ENCODE measurements at regions not wholly inside any gene's neighbourhood (a gene's known extent, or its start where the extent isn't known, plus 50 kb on each side); places are given as distances from the start of the nearest gene placed in this dataset.

- Histone ChIP-seq H3K36me3 (ENCODE audit: control insufficient read depth in 2 of 2, insufficient read depth in 1 of 2, low read length in 2 of 2) (no peaks in the 10 kb centered on the region), H3K27ac (ENCODE audit: extremely low read depth, low read depth, low read length) (no peak overlapping the region), H3K9me3 (ENCODE audit: control insufficient read depth, insufficient read depth, low read depth, low read length) (no peaks in the 10 kb centered on the region), H3K4me1 (ENCODE audit: control insufficient read depth, insufficient read depth, low read length) (no peaks in the 10 kb centered on the region), H3K4me3 (ENCODE audit: low read depth, low read length) (no peak overlapping the region)
- TF ChIP-seq ZNF692 (tag by site-specific recombination; IDR thresholded peaks at IDR 0.05), result no peak
- TF ChIP-seq KLF16 (tag by site-specific recombination; IDR thresholded peaks at IDR 0.05), result no peak
- no peak for TF ChIP-seq ZNF391 (tag by site-specific recombination; IDR thresholded peaks at IDR 0.05; ENCODE audit: borderline replicate concordance, low read depth)
- TF ChIP-seq HOXA7 (CRISPR knock-in tag; IDR thresholded peaks at IDR 0.05; ENCODE audit: borderline replicate concordance), result no peak
- TF ChIP-seq ZNF701 (tag by site-specific recombination; IDR thresholded peaks at IDR 0.05), result no peak
- TF ChIP-seq ZBTB7A (tag by site-specific recombination; IDR thresholded peaks at IDR 0.05; ENCODE audit: low read depth), result no peak
- TF ChIP-seq ZNF132 (tag by site-specific recombination; IDR thresholded peaks at IDR 0.05; ENCODE audit: borderline replicate concordance), result no peak
- TF ChIP-seq ZBTB21 (tag by site-specific recombination; IDR thresholded peaks at IDR 0.05), result no peak
- TF ChIP-seq ZNF433 (tag by site-specific recombination; IDR thresholded peaks at IDR 0.05; ENCODE audit: low read depth), result no peak
- TF ChIP-seq ZNF560 (tag by site-specific recombination; IDR thresholded peaks at IDR 0.05; ENCODE audit: borderline replicate concordance), result no peak
- TF ChIP-seq ZNF530 (tag by site-specific recombination; IDR thresholded peaks at IDR 0.05; ENCODE audit: low read depth), result no peak
- TF ChIP-seq ZNF266 (tag by site-specific recombination; IDR thresholded peaks at IDR 0.05; ENCODE audit: low read depth), result no peak
- TF ChIP-seq SP2 (tag by site-specific recombination; IDR thresholded peaks at IDR 0.05), result no peak
- TF ChIP-seq TSHZ1 (tag by site-specific recombination; IDR thresholded peaks at IDR 0.05; ENCODE audit: borderline replicate concordance), result no peak
- TF ChIP-seq ZNF10 (tag by site-specific recombination; IDR thresholded peaks at IDR 0.05), result no peak
- TF ChIP-seq ZNF664 (tag by site-specific recombination; IDR thresholded peaks at IDR 0.05), result no peak
- TF ChIP-seq ZNF776 (tag by site-specific recombination; IDR thresholded peaks at IDR 0.05; ENCODE audit: borderline replicate concordance), result no peak
- no peak for TF ChIP-seq RBAK (tag by site-specific recombination; IDR thresholded peaks at IDR 0.05)
- CTCF ChIA-PET, result interaction anchor here (0.6 to 3.5 kb wide), 9 partner anchors 30 to 567 kb away, joined by 3 to 27 read pairs (median 4); no protein-coding TSS in a partner anchor
- POLR2A ChIA-PET, result no interaction called here
These were observed 91.2 kb upstream of the PARP11 start for GRCh38 chr12:3964439-3964838.

- Histone ChIP-seq H3K9me3 (ENCODE audit: control insufficient read depth, insufficient read depth, low read depth, low read length) (no peaks in the 10 kb centered on the region), H3K4me1 (ENCODE audit: control insufficient read depth, insufficient read depth, low read length) (no peaks in the 10 kb centered on the region), H3K4me3 (ENCODE audit: low read depth, low read length) (no peak overlapping the region), H3K27ac (ENCODE audit: extremely low read depth, low read depth, low read length) (no peak overlapping the region), H3K36me3 (ENCODE audit: control insufficient read depth in 2 of 2, insufficient read depth in 1 of 2, low read length in 2 of 2) (no peaks in the 10 kb centered on the region)
- ChIA-PET CTCF (interaction anchor here (0.6 to 3.5 kb wide), 10 partner anchors 11 to 314 kb away, joined by 3 to 27 read pairs (median 5); no protein-coding TSS in a partner anchor), POLR2A (no interaction called here)
- no peak for TF ChIP-seq ZNF792 (tag by site-specific recombination; IDR thresholded peaks at IDR 0.05)
- TF ChIP-seq ZNF677 (tag by site-specific recombination; IDR thresholded peaks at IDR 0.05), result no peak
- TF ChIP-seq ZBTB7A (tag by site-specific recombination; IDR thresholded peaks at IDR 0.05; ENCODE audit: low read depth), result no peak
- TF ChIP-seq PRDM10 (tag by site-specific recombination; IDR thresholded peaks at IDR 0.05), result no peak
- no peak for TF ChIP-seq ZFP41 (tag by site-specific recombination; IDR thresholded peaks at IDR 0.05; ENCODE audit: borderline replicate concordance)
- TF ChIP-seq ZNF16 (tag by site-specific recombination; IDR thresholded peaks at IDR 0.05; ENCODE audit: low read depth), result no peak
- TF ChIP-seq GLI2 (tag by site-specific recombination; IDR thresholded peaks at IDR 0.05; ENCODE audit: borderline replicate concordance, low read depth), result no peak
These were observed 89.7 kb upstream of the PARP11 start for GRCh38 chr12:3962631-3963483.
